ENCODE measurements at regions not wholly inside any gene's neighbourhood (a gene's known extent, or its start where the extent isn't known, plus 50 kb on each side); places are given as distances from the start of the nearest gene placed in this dataset.

GRCh38 chr3:117109178-117109577, 399.6 kb downstream of the TUSC7 start:
- Mint-ChIP-seq H3K27me3 (no peaks in the 10 kb centered on the region), H3K4me1 (ENCODE audit: unreplicated experiment) (peaks cover 21% of the 10 kb centered on the region), H3K9me3 (peaks cover 12% of the 10 kb centered on the region), H3K36me3 (no peaks in the 10 kb centered on the region), H3K4me3 (no peak overlapping the region), H3K27ac (no peak overlapping the region)
- no peak for TF ChIP-seq CTCF (conservative IDR thresholded peaks at IDR 0.05)
- no peak for DNase-seq (ENCODE audit: extremely low spot score, unreplicated experiment)

GRCh38 chr3:117114517-117115265, 405.1 kb downstream of the TUSC7 start:
- no peak for TF ChIP-seq CTCF (conservative IDR thresholded peaks at IDR 0.05)
- no peaks in the 10 kb centered on the region for H3K27me3 Mint-ChIP-seq
- DNase-seq (ENCODE audit: extremely low spot score, unreplicated experiment) = no peak
- no peaks in the 10 kb centered on the region for H3K36me3 Mint-ChIP-seq
- no peak overlapping the region for H3K4me3 Mint-ChIP-seq
- H3K9me3 Mint-ChIP-seq = peaks cover 6% of the 10 kb centered on the region
- no peak overlapping the region for H3K27ac Mint-ChIP-seq
- peaks cover 17% of the 10 kb centered on the region for H3K4me1 Mint-ChIP-seq (ENCODE audit: unreplicated experiment)

- Mint-ChIP-seq H3K36me3 (no peaks in the 10 kb centered on the region), H3K27me3 (no peaks in the 10 kb centered on the region), H3K4me1 (ENCODE audit: unreplicated experiment) (peaks cover 16% of the 10 kb centered on the region), H3K4me3 (no peak overlapping the region), H3K9me3 (no peaks in the 10 kb centered on the region), H3K27ac (no peak overlapping the region)
- no peak for DNase-seq (ENCODE audit: extremely low spot score, unreplicated experiment)
- no peak for TF ChIP-seq CTCF (conservative IDR thresholded peaks at IDR 0.05)
Measured at GRCh38 chr3:117117188-117117936, 407.8 kb downstream of the TUSC7 start.

GRCh38 chr3:117118604-117119003, 409.0 kb downstream of the TUSC7 start:
- no peaks in the 10 kb centered on the region for H3K36me3 Mint-ChIP-seq

GRCh38 chr3:117120014-117120413, 410.4 kb downstream of the TUSC7 start:
- no peak for DNase-seq (ENCODE audit: extremely low spot score, unreplicated experiment)
- Mint-ChIP-seq H3K27me3 (no peaks in the 10 kb centered on the region), H3K36me3 (no peaks in the 10 kb centered on the region), H3K27ac (no peak overlapping the region), H3K4me3 (no peak overlapping the region), H3K4me1 (ENCODE audit: unreplicated experiment) (peaks cover 12% of the 10 kb centered on the region), H3K9me3 (no peaks in the 10 kb centered on the region)
- TF ChIP-seq CTCF (conservative IDR thresholded peaks at IDR 0.05) = no peak

More at GRCh38 chr3:117118604-117119003, 409.0 kb downstream of the TUSC7 start:
- Mint-ChIP-seq H3K4me1 (ENCODE audit: unreplicated experiment) (peaks cover 12% of the 10 kb centered on the region), H3K27ac (no peak overlapping the region), H3K9me3 (no peaks in the 10 kb centered on the region), H3K27me3 (no peaks in the 10 kb centered on the region), H3K4me3 (no peak overlapping the region)
- no peak for DNase-seq (ENCODE audit: extremely low spot score, unreplicated experiment)
- no peak for TF ChIP-seq CTCF (conservative IDR thresholded peaks at IDR 0.05)

Measured in type B pancreatic cell (in vitro differentiated cells).